ENCODE measurements at regions not wholly inside any gene's neighbourhood (a gene's known extent, or its start where the extent isn't known, plus 50 kb on each side); places are given as distances from the start of the nearest gene placed in this dataset.

DNA sequence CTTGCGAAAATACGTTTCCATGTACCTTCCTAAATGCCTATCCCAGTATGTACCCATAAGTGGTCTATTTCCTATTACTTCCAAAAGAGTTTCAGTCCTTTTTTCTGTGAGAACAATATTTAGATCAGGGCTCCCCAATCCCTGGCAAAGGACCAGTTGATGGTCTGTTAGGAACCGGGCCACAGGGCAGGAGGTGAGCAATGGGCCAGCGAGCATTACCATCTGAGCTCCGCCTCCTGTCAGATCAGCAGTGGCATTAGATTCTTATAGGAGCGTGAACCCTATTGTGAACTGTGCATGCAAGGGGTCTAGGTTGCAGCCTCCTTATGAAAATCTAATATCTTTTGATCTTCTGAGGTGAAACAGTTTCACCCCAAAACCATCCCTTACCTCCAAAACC, 859.1 kb downstream of the SLITRK6 start:
- no peak overlapping the region for H3K4me3 ChIP-seq
- DNase-seq, result no peak
- no peaks in the 10 kb centered on the region for H3K27me3 ChIP-seq
- no peaks in the 10 kb centered on the region; the same call in 1 of the 2 replicates for H3K9me3 ChIP-seq
- H3K36me3 ChIP-seq, result no peaks in the 10 kb centered on the region

DNA sequence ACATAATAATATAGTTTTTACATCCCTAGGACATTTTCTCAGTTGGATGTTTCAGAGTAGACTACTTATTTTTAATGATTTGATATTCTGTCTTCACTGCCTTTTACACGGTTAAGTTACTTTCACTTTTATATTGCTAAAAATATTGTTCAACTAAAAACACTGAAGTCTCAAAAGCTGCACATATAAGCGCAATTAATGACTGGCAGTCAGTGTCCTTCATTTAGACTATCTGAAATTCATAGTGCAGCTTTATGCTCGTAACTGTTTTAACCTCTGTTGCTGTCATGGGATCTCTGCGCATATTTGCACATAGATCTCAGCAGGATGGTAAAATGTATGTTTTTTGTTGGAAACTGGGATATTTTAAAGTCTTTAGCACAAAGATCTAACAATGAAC, 864.3 kb downstream of the SLITRK6 start:
- H3K4me3 ChIP-seq, result peak overlapping the region; percentile 49
- no peaks in the 10 kb centered on the region for H3K27me3 ChIP-seq
- no peaks in the 10 kb centered on the region for H3K36me3 ChIP-seq
- H3K9me3 ChIP-seq, result no peaks in the 10 kb centered on the region
- no peak for DNase-seq

DNA sequence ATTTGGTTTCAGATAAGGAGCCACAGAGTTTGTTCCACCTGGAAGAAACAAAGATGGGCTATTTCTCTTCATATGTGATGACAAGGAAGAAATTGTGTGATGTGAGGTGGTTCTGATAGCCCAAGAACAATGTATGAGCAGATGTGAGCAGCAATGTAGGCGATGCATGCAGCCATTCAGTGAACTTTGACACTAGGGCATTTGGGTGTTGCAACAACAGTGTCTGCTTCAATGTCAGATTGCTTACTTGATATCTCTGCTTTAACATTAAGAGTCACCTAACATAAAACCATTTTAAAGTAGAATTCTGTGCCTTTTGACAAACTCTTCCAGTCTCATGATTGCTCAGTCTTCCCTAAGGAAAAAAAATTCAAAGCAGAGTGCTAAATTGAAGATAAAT, 865.4 kb downstream of the SLITRK6 start:
- Histone ChIP-seq H3K9me3 (no peaks in the 10 kb centered on the region), H3K27me3 (no peaks in the 10 kb centered on the region), H3K4me3 (no peak overlapping the region), H3K36me3 (no peaks in the 10 kb centered on the region)
- no peak for DNase-seq

DNA sequence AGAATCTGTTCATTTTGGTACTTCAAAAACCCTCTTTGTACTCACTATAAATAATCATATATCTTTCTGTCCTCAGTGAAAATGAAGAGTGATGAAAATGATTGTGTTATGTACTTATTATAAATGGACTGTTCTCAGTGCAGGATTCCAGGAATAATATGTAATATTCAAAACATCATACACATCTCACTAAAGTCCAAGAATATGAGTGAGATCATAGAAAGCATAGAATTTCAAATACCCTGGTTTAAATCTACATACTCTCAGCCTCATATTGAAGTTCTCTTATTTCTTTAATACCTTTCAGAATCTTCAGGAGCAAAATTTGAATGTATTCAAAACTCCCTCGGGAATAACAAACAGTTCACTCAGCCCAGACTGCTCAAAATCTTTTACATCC, 868.0 kb downstream of the SLITRK6 start:
- H3K36me3 ChIP-seq, result no peaks in the 10 kb centered on the region
- DNase-seq, result no peak
- H3K27me3 ChIP-seq, result no peaks in the 10 kb centered on the region
- no peaks in the 10 kb centered on the region for H3K9me3 ChIP-seq
- H3K4me3 ChIP-seq, result no peak overlapping the region

GRCh38 chr13:84927442-84928169, 871.6 kb downstream of the SLITRK6 start:
- no peaks in the 10 kb centered on the region for H3K9me3 ChIP-seq
- DNase-seq, result no peak
- no peaks in the 10 kb centered on the region for H3K36me3 ChIP-seq
- no peak overlapping the region for H3K4me3 ChIP-seq
- H3K27me3 ChIP-seq, result no peaks in the 10 kb centered on the region

DNA sequence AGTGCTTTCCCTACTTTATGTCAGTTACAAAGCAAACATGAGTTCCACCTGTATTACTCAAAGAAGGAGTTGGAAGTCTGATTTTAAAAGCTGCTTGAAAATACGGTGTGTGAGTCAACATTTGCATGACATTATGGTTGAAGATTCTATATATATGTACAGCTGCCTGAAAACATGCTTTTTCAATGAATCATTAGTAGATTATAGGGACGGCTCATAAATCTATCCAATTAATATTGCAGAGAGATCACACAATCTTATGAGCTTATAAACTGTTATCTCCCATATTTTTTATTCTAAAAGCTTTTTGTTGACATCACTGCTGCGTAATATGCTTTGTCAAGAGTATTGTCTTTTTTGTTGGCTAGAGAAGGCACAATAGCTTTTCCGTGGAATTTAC, 873.8 kb downstream of the SLITRK6 start:
- Histone ChIP-seq H3K4me3 (no peak overlapping the region), H3K36me3 (no peaks in the 10 kb centered on the region), H3K27me3 (no peaks in the 10 kb centered on the region), H3K9me3 (no peaks in the 10 kb centered on the region)
- no peak for DNase-seq

GRCh38 chr13:84923831-84924230, 875.4 kb downstream of the SLITRK6 start:
- Histone ChIP-seq H3K9me3 (no peaks in the 10 kb centered on the region), H3K27me3 (no peaks in the 10 kb centered on the region), H3K36me3 (no peaks in the 10 kb centered on the region), H3K4me3 (no peak overlapping the region)
- DNase-seq, result no peak

DNA sequence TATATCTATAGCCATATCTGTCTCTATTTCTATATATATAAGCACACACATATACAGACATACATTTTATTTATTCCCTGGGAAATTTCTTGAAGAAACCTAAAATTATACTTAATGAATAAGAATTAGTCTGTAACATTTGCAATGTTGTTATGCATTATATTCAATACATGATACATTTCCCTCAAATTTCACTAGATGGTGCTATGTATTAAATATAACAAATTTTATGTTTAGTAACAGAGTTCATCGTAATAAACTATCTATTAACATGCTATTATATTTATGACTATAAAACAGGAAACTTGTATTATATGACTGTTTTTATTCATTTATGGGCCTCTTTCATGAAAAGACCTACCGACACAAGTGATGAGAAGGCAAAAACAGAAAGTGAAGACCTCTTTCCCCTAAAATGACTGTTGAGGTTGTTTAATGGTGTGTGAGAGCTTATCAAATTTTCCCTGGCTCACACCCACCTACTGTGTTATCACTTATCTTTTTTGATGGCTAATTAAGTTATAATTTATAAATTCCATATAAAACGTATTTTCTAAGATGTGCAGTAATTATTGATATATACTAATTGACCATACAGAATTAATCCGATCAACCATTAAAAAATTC, 881.9 kb downstream of the SLITRK6 start:
- H3K36me3 ChIP-seq, result no peaks in the 10 kb centered on the region
- DNase-seq, result no peak
- H3K9me3 ChIP-seq, result no peaks in the 10 kb centered on the region
- no peak overlapping the region for H3K4me3 ChIP-seq
- H3K27me3 ChIP-seq, result no peaks in the 10 kb centered on the region

DNA sequence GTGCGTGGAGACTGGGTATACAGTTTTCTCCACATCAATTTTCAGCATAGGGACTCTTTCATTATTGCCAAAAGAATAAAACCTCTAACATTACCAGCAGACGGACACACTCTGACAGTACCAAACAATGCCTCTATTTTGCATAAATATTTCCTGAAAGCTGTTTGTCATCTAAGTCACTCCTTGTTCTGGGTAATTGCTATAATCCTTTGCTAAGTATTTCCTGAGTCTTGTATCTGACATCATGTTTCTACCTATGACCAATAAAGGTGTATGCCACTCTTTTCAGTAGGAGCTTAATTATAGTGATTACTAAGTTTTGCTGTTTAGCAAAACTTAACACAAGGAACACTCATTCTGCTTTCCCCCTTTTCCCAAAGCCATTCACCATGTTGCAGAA, 886.5 kb downstream of the SLITRK6 start:
- H3K4me3 ChIP-seq, result no peak overlapping the region
- no peaks in the 10 kb centered on the region for H3K27me3 ChIP-seq
- no peaks in the 10 kb centered on the region for H3K36me3 ChIP-seq
- no peaks in the 10 kb centered on the region for H3K9me3 ChIP-seq
- no peak for DNase-seq

- H3K4me3 ChIP-seq, result no peak overlapping the region
- no peaks in the 10 kb centered on the region for H3K27me3 ChIP-seq
- H3K9me3 ChIP-seq, result no peaks in the 10 kb centered on the region
- no peaks in the 10 kb centered on the region for H3K36me3 ChIP-seq
- DNase-seq, result no peak
Measured at GRCh38 chr13:84910423-84910822, 888.8 kb downstream of the SLITRK6 start.

DNA sequence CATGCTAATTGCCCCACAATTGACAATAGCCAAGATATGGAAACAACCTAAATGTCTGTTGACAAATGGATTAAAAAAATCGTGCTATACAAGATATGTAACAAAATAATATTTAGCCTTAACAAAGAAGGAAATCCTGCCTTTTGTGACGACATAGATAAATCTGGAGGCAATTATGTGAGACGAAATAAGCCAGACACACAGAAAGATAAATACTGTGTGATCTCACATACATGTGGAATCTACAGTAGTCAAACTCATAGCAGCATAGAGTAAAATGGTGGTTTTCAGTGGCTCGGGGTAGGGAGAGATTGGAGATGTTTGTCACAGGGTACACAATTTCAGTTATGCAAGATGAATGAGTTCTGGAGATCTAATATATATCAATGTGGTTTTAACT, 895.8 kb downstream of the SLITRK6 start:
- no peaks in the 10 kb centered on the region for H3K27me3 ChIP-seq
- no peak overlapping the region for H3K4me3 ChIP-seq
- H3K9me3 ChIP-seq, result no peaks in the 10 kb centered on the region
- DNase-seq, result no peak
- H3K36me3 ChIP-seq, result no peaks in the 10 kb centered on the region

DNA sequence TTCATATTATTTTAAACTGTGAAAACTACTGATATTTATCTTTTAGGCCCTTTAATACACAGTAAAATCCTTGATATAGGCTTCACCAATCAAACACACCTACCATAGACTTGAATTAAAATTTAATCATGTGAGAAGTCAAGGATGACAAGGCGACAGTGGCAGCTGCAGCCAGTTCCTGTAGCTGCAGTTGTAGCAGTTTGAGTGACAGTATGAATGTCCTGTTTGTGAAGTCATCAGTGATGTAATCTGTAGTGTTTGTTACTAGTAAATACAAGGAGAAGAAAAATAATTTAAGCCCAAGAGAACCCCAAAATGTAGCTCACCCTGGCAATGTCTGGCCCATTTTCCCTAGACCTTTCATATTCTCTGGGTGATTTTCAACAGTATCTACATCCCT, 897.0 kb downstream of the SLITRK6 start:
- Histone ChIP-seq H3K27me3 (no peaks in the 10 kb centered on the region), H3K36me3 (no peaks in the 10 kb centered on the region), H3K4me3 (no peak overlapping the region), H3K9me3 (no peaks in the 10 kb centered on the region)
- no peak for DNase-seq

DNA sequence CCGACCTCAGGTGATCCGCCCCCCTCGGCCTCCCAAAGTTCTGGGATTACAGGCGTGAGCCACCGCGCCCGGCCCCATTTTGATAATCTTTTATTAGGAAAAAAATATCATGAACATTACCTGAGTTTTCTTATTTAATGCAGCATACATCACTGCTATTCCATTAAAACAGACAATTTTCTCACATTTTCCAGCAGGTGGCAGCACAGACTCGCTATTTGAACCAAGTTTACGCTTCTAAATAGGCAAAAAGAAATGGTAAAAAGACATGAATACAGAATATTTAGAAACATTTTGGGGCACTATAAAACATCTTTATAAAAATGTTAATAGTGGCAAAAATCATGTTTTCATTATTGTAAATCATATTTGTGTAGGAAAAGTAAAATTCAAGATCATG, 903.1 kb downstream of the SLITRK6 start:
- Histone ChIP-seq H3K4me3 (no peak overlapping the region), H3K36me3 (no peaks in the 10 kb centered on the region), H3K9me3 (no peaks in the 10 kb centered on the region), H3K27me3 (no peaks in the 10 kb centered on the region)
- DNase-seq, result peak; percentile 3

- Histone ChIP-seq H3K9me3 (no peaks in the 10 kb centered on the region), H3K4me3 (no peak overlapping the region), H3K36me3 (no peaks in the 10 kb centered on the region), H3K27me3 (no peaks in the 10 kb centered on the region)
- no peak for DNase-seq
Measured at GRCh38 chr13:84894749-84895148, 904.5 kb downstream of the SLITRK6 start.

DNA sequence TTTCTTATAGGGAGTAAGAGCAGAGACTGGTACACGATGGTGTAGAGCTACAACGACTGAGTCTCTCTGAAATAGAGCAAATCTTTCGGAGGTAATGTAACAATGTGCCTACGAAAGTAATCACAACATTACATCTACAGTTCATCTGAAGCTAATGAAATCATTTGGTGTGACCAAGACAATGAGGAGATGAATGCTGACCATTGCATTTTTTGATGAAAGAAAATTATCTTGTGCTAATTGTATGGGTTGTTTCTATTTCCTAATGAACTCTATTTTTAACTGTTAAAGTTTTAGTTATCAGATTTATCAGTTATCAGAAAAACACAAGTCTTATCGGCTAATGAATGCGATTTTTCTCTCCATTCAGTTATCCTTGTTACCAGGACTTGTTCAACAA, 913.4 kb downstream of the SLITRK6 start:
- Histone ChIP-seq H3K36me3 (no peaks in the 10 kb centered on the region), H3K4me3 (no peak overlapping the region), H3K9me3 (no peaks in the 10 kb centered on the region), H3K27me3 (no peaks in the 10 kb centered on the region)
- no peak for DNase-seq

GRCh38 chr13:84873951-84874350, 925.3 kb downstream of the SLITRK6 start:
- Histone ChIP-seq H3K36me3 (no peaks in the 10 kb centered on the region), H3K4me3 (no peak overlapping the region), H3K9me3 (no peaks in the 10 kb centered on the region), H3K27me3 (no peaks in the 10 kb centered on the region)
- DNase-seq, result no peak

- no peak for DNase-seq
- Histone ChIP-seq H3K4me3 (no peak overlapping the region), H3K27me3 (no peaks in the 10 kb centered on the region), H3K9me3 (no peaks in the 10 kb centered on the region), H3K36me3 (no peaks in the 10 kb centered on the region)
Measured at GRCh38 chr13:84870190-84870589, 929.0 kb downstream of the SLITRK6 start.

DNA sequence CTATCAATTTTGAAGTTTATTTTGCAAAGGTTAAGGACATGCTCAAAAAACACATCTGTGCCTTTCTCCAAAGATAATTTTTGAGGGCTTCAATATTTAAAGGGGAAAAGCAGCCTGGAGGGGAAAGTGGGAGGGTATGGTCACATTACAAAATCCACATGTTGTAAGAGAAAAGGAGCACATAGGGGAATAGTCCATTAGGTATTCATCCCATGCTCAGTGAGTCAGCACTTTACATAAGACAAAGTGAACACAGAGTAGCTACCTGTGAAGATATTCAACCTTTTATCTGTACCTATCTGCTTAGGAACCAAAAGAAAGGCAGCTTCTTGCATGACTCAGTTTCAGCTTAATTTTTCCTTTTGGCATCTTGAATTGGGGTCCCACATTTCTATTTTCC, 932.0 kb downstream of the SLITRK6 start:
- DNase-seq, result no peak
- H3K27me3 ChIP-seq, result no peaks in the 10 kb centered on the region
- H3K36me3 ChIP-seq, result no peaks in the 10 kb centered on the region
- H3K9me3 ChIP-seq, result no peaks in the 10 kb centered on the region
- no peak overlapping the region for H3K4me3 ChIP-seq
